Adrenal gland (tissue), 5 donors: ENCODE measurements at regions not wholly inside any gene's neighbourhood (a gene's known extent, or its start where the extent isn't known, plus 50 kb on each side); places are given as distances from the start of the nearest gene placed in this dataset.

Experiments
- POLR2A ChIP-seq, 2 donors: fragments of 450-650 bp; IDR thresholded peaks; one replicate each; pipeline ENCODE4 v1.6.1; 2017; ENCODE audit warnings: antibody characterized with exemption in 2 of 2, mild to moderate bottlenecking in 2 of 2, moderate library complexity in 1 of 2
- TF ChIP-seq, protein P1 (sequence below), 6 experiments: fragments of 450-650 bp in 4 of 6; fragments of 200-600 bp in 2 of 6; sonication (generic) in 1 of 6; IDR thresholded peaks; 1 replicate in 5 of 6; 2 replicates in 1 of 6; pipeline versions ENCODE4 v1.5.1 to v1.8.0; 2016 to 2021; ENCODE audit warnings: antibody characterized with exemption in 6 of 6, mild to moderate bottlenecking in 2 of 6, moderate library complexity in 1 of 6
- donor health status: DM: no; HTN: no; CAD: no.

GRCh38 chr2:133836691-133837345 is 268.6 kb upstream of the NCKAP5 start:
- TF ChIP-seq POLR2A (IDR thresholded peaks at IDR 0.05): no peak
- TF ChIP-seq, protein P1, sequence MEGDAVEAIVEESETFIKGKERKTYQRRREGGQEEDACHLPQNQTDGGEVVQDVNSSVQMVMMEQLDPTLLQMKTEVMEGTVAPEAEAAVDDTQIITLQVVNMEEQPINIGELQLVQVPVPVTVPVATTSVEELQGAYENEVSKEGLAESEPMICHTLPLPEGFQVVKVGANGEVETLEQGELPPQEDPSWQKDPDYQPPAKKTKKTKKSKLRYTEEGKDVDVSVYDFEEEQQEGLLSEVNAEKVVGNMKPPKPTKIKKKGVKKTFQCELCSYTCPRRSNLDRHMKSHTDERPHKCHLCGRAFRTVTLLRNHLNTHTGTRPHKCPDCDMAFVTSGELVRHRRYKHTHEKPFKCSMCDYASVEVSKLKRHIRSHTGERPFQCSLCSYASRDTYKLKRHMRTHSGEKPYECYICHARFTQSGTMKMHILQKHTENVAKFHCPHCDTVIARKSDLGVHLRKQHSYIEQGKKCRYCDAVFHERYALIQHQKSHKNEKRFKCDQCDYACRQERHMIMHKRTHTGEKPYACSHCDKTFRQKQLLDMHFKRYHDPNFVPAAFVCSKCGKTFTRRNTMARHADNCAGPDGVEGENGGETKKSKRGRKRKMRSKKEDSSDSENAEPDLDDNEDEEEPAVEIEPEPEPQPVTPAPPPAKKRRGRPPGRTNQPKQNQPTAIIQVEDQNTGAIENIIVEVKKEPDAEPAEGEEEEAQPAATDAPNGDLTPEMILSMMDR (IDR thresholded peaks at IDR 0.05): no peak
